Liver (tissue), 3 donors: ENCODE measurements at regions not wholly inside any gene's neighbourhood (a gene's known extent, or its start where the extent isn't known, plus 50 kb on each side); places are given as distances from the start of the nearest gene placed in this dataset.

Source experiments
- FOXA1 ChIP-seq: IDR thresholded peaks from 2 replicates; pipeline ENCODE4 v1.6.1; 2016; ENCODE audit warnings: antibody characterized with exemption
- FOXA2 ChIP-seq: IDR thresholded peaks from 2 replicates; pipeline ENCODE4 v1.6.1; 2016; ENCODE audit warnings: antibody characterized with exemption
- GABPA ChIP-seq, 2 donors: IDR thresholded peaks in 1 of 2; conservative IDR thresholded peaks in 1 of 2; 2 replicates each; pipeline ENCODE4 v1.6.1; 2016; ENCODE audit warnings: antibody characterized with exemption in 2 of 2, mild to moderate bottlenecking in 1 of 2, moderate library complexity in 1 of 2
- HNF4A ChIP-seq, 2 donors: conservative IDR thresholded peaks; 2 replicates each; pipeline ENCODE4 v1.6.1; 2016; ENCODE audit warnings: antibody characterized with exemption in 2 of 2, mild to moderate bottlenecking in 2 of 2
- JUND ChIP-seq, 2 donors: IDR thresholded peaks; 2 replicates each; pipeline ENCODE4 v1.6.1; 2016; ENCODE audit warnings: antibody characterized with exemption in 2 of 2
- RAD21 ChIP-seq, 2 donors: IDR thresholded peaks; 2 replicates each; pipeline ENCODE4 v1.6.1; 2016; ENCODE audit warnings: antibody characterized with exemption in 2 of 2, mild to moderate bottlenecking in 2 of 2
- TAF1 ChIP-seq: conservative IDR thresholded peaks from 2 replicates; pipeline ENCODE4 v1.6.1; 2016; ENCODE audit warnings: antibody characterized with exemption, mild to moderate bottlenecking
- YY1 ChIP-seq: IDR thresholded peaks from 2 replicates; pipeline ENCODE4 v1.6.1; 2016; ENCODE audit warnings: antibody characterized with exemption, mild to moderate bottlenecking
- TF ChIP-seq, protein P1 (sequence below): fragments of 150-350 bp; IDR thresholded peaks from 2 replicates; pipeline ENCODE4 v1.5.1; 2017; ENCODE audit warnings: improper control_type of control experiment, low read depth, low read length; ENCODE audit not compliant: missing input control
- TF ChIP-seq, protein P2 (sequence below): IDR thresholded peaks from 2 replicates; pipeline ENCODE4 v1.6.1; 2016; ENCODE audit warnings: antibody characterized with exemption
- TF ChIP-seq, protein P3 (sequence below): IDR thresholded peaks from 2 replicates; pipeline ENCODE4 v1.6.1; 2016; ENCODE audit warnings: antibody characterized with exemption, mild to moderate bottlenecking
- TF ChIP-seq, protein P4 (sequence below): IDR thresholded peaks from 2 replicates; pipeline ENCODE4 v1.6.1; 2016; ENCODE audit warnings: antibody characterized with exemption
- donor health status: healthy.
- donor health status: healthy.

DNA sequence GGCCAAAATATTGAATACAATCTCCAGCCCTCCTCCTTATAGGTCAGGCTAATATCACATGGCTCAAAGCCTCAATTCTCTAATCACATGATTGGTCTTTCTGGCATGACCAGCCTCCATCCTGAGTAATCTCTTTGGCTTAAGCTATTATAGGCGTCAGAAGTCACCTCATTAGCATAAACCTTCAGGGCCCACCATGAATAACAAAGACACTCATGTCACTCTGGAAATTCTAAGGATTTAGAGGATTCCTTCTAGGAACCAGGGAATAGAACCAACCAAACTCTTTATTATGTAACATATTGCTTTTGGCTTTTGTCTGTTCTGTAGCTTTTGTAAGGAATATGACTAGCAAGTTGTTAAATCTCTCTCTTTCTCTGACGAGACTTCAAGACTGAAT lies 109.2 kb upstream of the IGFBP7 start:
- TF ChIP-seq, protein P1, sequence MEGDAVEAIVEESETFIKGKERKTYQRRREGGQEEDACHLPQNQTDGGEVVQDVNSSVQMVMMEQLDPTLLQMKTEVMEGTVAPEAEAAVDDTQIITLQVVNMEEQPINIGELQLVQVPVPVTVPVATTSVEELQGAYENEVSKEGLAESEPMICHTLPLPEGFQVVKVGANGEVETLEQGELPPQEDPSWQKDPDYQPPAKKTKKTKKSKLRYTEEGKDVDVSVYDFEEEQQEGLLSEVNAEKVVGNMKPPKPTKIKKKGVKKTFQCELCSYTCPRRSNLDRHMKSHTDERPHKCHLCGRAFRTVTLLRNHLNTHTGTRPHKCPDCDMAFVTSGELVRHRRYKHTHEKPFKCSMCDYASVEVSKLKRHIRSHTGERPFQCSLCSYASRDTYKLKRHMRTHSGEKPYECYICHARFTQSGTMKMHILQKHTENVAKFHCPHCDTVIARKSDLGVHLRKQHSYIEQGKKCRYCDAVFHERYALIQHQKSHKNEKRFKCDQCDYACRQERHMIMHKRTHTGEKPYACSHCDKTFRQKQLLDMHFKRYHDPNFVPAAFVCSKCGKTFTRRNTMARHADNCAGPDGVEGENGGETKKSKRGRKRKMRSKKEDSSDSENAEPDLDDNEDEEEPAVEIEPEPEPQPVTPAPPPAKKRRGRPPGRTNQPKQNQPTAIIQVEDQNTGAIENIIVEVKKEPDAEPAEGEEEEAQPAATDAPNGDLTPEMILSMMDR, result no peak
- TF ChIP-seq HNF4A (conservative IDR thresholded peaks at IDR 0.05) (no peak), FOXA1 (no peak), TAF1 (no peak), RAD21 (IDR thresholded peaks at IDR 0.05) (no peak), YY1 (no peak), JUND (IDR thresholded peaks at IDR 0.05) (no peak), GABPA (IDR thresholded peaks at IDR 0.05 in 1 of 2, conservative IDR thresholded peaks at IDR 0.05 in 1 of 2) (no peak), FOXA2 (no peak)
- TF ChIP-seq, protein P2, sequence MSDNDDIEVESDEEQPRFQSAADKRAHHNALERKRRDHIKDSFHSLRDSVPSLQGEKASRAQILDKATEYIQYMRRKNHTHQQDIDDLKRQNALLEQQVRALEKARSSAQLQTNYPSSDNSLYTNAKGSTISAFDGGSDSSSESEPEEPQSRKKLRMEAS, result no peak
- TF ChIP-seq, protein P3, sequence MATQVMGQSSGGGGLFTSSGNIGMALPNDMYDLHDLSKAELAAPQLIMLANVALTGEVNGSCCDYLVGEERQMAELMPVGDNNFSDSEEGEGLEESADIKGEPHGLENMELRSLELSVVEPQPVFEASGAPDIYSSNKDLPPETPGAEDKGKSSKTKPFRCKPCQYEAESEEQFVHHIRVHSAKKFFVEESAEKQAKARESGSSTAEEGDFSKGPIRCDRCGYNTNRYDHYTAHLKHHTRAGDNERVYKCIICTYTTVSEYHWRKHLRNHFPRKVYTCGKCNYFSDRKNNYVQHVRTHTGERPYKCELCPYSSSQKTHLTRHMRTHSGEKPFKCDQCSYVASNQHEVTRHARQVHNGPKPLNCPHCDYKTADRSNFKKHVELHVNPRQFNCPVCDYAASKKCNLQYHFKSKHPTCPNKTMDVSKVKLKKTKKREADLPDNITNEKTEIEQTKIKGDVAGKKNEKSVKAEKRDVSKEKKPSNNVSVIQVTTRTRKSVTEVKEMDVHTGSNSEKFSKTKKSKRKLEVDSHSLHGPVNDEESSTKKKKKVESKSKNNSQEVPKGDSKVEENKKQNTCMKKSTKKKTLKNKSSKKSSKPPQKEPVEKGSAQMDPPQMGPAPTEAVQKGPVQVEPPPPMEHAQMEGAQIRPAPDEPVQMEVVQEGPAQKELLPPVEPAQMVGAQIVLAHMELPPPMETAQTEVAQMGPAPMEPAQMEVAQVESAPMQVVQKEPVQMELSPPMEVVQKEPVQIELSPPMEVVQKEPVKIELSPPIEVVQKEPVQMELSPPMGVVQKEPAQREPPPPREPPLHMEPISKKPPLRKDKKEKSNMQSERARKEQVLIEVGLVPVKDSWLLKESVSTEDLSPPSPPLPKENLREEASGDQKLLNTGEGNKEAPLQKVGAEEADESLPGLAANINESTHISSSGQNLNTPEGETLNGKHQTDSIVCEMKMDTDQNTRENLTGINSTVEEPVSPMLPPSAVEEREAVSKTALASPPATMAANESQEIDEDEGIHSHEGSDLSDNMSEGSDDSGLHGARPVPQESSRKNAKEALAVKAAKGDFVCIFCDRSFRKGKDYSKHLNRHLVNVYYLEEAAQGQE, result no peak
- TF ChIP-seq, protein P4, sequence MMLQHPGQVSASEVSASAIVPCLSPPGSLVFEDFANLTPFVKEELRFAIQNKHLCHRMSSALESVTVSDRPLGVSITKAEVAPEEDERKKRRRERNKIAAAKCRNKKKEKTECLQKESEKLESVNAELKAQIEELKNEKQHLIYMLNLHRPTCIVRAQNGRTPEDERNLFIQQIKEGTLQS, result no peak
